Neural progenitor cell (in vitro differentiated cells): ENCODE measurements at regions not wholly inside any gene's neighbourhood (a gene's known extent, or its start where the extent isn't known, plus 50 kb on each side); places are given as distances from the start of the nearest gene placed in this dataset.
"Not testable (repeated sequence)": the region's sequence is repeated elsewhere in the genome, so short reads cannot be mapped to it uniquely, and the experiment has no call there.

Experiments used
- DNase-seq: peaks from one replicate; pipeline ENCODE4 v3.0.0-alpha.2; 2016; ENCODE audit warnings: low spot score
- H2AFZ ChIP-seq: fragments of 200-600 bp; sonication (generic); replicated peaks from 2 replicates; pipeline ENCODE4 v1.6.1; 2016; ENCODE audit warnings: antibody characterized with exemption
- H3F3A ChIP-seq: fragments of 200-600 bp; sonication (generic); 2 replicates; pipeline ENCODE4 v1.6.1; 2016; ENCODE audit warnings: antibody characterized with exemption, low read depth
- H3K27ac ChIP-seq: fragments of 200-600 bp; sonication (generic); 2 replicates; pipeline ENCODE4 v1.5.1; 2016; ENCODE audit warnings: mild to moderate bottlenecking
- H3K27me3 ChIP-seq: fragments of 200-600 bp; sonication (generic); 2 replicates; pipeline ENCODE4 v1.6.1; 2016; ENCODE audit warnings: mild to moderate bottlenecking, moderate library complexity
- H3K36me3 ChIP-seq: fragments of 200-600 bp; sonication (generic); 2 replicates; pipeline ENCODE4 v1.5.1; 2016
- H3K4me1 ChIP-seq: fragments of 200-600 bp; sonication (generic); 2 replicates; pipeline ENCODE4 v1.6.1; 2016; ENCODE audit warnings: mixed run types
- H3K4me2 ChIP-seq: fragments of 200-600 bp; sonication (generic); 2 replicates; pipeline ENCODE4 v1.6.1; 2016
- H3K4me3 ChIP-seq: fragments of 200-600 bp; sonication (generic); 2 replicates; pipeline ENCODE4 v1.5.1; 2016
- H3K79me2 ChIP-seq: fragments of 200-600 bp; sonication (generic); 2 replicates; pipeline ENCODE4 v1.6.1; 2016; ENCODE audit warnings: low read depth
- H3K9ac ChIP-seq: fragments of 200-600 bp; sonication (generic); 2 replicates; pipeline ENCODE4 v1.6.1; 2016
- H3K9me3 ChIP-seq: fragments of 200-600 bp; sonication (generic); 2 replicates; pipeline ENCODE4 v1.5.1; 2016; ENCODE audit warnings: low read depth
- H4K20me1 ChIP-seq: fragments of 200-600 bp; sonication (generic); 2 replicates; pipeline ENCODE4 v1.6.1; 2016; ENCODE audit warnings: low read depth
- H3K27ac Mint-ChIP-seq: 3 replicates; pipeline ENCODE4 v1.8.0; 2021; ENCODE audit warnings: mixed read lengths
- H3K27me3 Mint-ChIP-seq: 2 replicates; pipeline ENCODE4 v1.8.0; 2022; ENCODE audit warnings: low read depth, mild to moderate bottlenecking, inconsistent platforms, moderate library complexity, mixed read lengths; ENCODE audit not compliant: insufficient read depth
- H3K36me3 Mint-ChIP-seq: 3 replicates; pipeline ENCODE4 v1.8.0; 2021; ENCODE audit warnings: mixed read lengths
- H3K4me1 Mint-ChIP-seq: 3 replicates; pipeline ENCODE4 v1.8.0; 2021; ENCODE audit warnings: mixed read lengths
- H3K4me3 Mint-ChIP-seq: 3 replicates; pipeline ENCODE4 v1.8.0; 2021; ENCODE audit warnings: mild to moderate bottlenecking, moderate library complexity, mixed read lengths
- H3K9me3 Mint-ChIP-seq: 3 replicates; pipeline ENCODE4 v1.8.0; 2020; ENCODE audit warnings: mixed read lengths
- CTCF ChIP-seq: fragments of 200-600 bp; sonication (generic); IDR thresholded peaks from 2 replicates; pipeline ENCODE4 v1.5.1; 2017; ENCODE audit warnings: antibody characterized with exemption, mild to moderate bottlenecking
- EZH2 ChIP-seq: fragments of 200-600 bp; sonication (generic); IDR thresholded peaks from 2 replicates; pipeline ENCODE4 v1.6.1; 2017; ENCODE audit warnings: antibody characterized with exemption, mild to moderate bottlenecking, moderate library complexity
- EZH2phosphoT487 ChIP-seq: fragments of 200-600 bp; sonication (generic); IDR thresholded peaks from 2 replicates; pipeline ENCODE4 v1.6.1; 2017; ENCODE audit warnings: antibody characterized with exemption

- H3K36me3 Mint-ChIP-seq: no peaks in the 10 kb centered on the region
- H3K9ac ChIP-seq: no peak overlapping the region
- no peak overlapping the region for H3K4me2 ChIP-seq
- H3K9me3 Mint-ChIP-seq: no peaks in the 10 kb centered on the region
- no peaks in the 10 kb centered on the region for H3K27me3 ChIP-seq
- H2AFZ ChIP-seq: no peak overlapping the region
- no peak overlapping the region for H3K27ac Mint-ChIP-seq
- peaks cover 2% of the 10 kb centered on the region for H3K27me3 Mint-ChIP-seq
- H3K27ac ChIP-seq: no peak overlapping the region
- no peaks in the 10 kb centered on the region for H3F3A ChIP-seq
- no peaks in the 10 kb centered on the region for H3K79me2 ChIP-seq
- peaks cover 6% of the 10 kb centered on the region for H3K4me1 Mint-ChIP-seq
- TF ChIP-seq CTCF (no peak), EZH2 (no peak), EZH2phosphoT487 (no peak)
- H3K4me3 Mint-ChIP-seq: no peak overlapping the region
- no peak overlapping the region for H3K4me3 ChIP-seq
- no peaks in the 10 kb centered on the region for H3K4me1 ChIP-seq
- H3K9me3 ChIP-seq: no peaks in the 10 kb centered on the region
- DNase-seq: no peak
- no peaks in the 10 kb centered on the region for H4K20me1 ChIP-seq
- no peaks in the 10 kb centered on the region for H3K36me3 ChIP-seq
Measured at GRCh38 chr21:35469498-35469897, 420.4 kb upstream of the RUNX1 start.

GRCh38 chr21:35468991-35469390 lies 419.9 kb upstream of the RUNX1 start:
- Histone ChIP-seq H3K27ac (no peak overlapping the region), H3F3A (no peaks in the 10 kb centered on the region), H3K4me1 (no peaks in the 10 kb centered on the region), H3K27me3 (no peaks in the 10 kb centered on the region), H4K20me1 (no peaks in the 10 kb centered on the region), H2AFZ (no peak overlapping the region), H3K9ac (no peak overlapping the region), H3K36me3 (no peaks in the 10 kb centered on the region), H3K4me2 (no peak overlapping the region), H3K4me3 (no peak overlapping the region), H3K9me3 (no peaks in the 10 kb centered on the region), H3K79me2 (no peaks in the 10 kb centered on the region)
- Mint-ChIP-seq H3K4me1 (peaks cover 6% of the 10 kb centered on the region), H3K27me3 (peaks cover 2% of the 10 kb centered on the region), H3K9me3 (no peaks in the 10 kb centered on the region), H3K36me3 (no peaks in the 10 kb centered on the region), H3K4me3 (no peak overlapping the region), H3K27ac (no peak overlapping the region)
- TF ChIP-seq EZH2phosphoT487 (no peak), EZH2 (no peak)
- DNase-seq: no peak

- peaks cover 2% of the 10 kb centered on the region for H3K27me3 Mint-ChIP-seq
- Histone ChIP-seq H3K4me3 (no peak overlapping the region), H3K27me3 (no peaks in the 10 kb centered on the region), H3K9ac (no peak overlapping the region), H3K4me2 (no peak overlapping the region), H2AFZ (no peak overlapping the region), H3K9me3 (no peaks in the 10 kb centered on the region), H4K20me1 (no peaks in the 10 kb centered on the region), H3F3A (no peaks in the 10 kb centered on the region), H3K27ac (no peak overlapping the region), H3K79me2 (no peaks in the 10 kb centered on the region), H3K36me3 (no peaks in the 10 kb centered on the region), H3K4me1 (no peaks in the 10 kb centered on the region)
- H3K4me1 Mint-ChIP-seq: peaks cover 6% of the 10 kb centered on the region
- TF ChIP-seq EZH2 (no peak), EZH2phosphoT487 (no peak), CTCF (no peak)
- no peaks in the 10 kb centered on the region for H3K36me3 Mint-ChIP-seq
- DNase-seq: no peak
- no peaks in the 10 kb centered on the region for H3K9me3 Mint-ChIP-seq
- H3K27ac Mint-ChIP-seq: no peak overlapping the region
- no peak overlapping the region for H3K4me3 Mint-ChIP-seq
Measured at GRCh38 chr21:35467566-35467965, 418.5 kb upstream of the RUNX1 start.

GRCh38 chr21:35466681-35467080 lies 417.6 kb upstream of the RUNX1 start:
- not testable (repeated sequence) for H3K27ac ChIP-seq, H3K9ac ChIP-seq, H3K4me1 Mint-ChIP-seq, H3K4me2 ChIP-seq, H2AFZ ChIP-seq, H3K27ac Mint-ChIP-seq, H3K4me3 Mint-ChIP-seq, H3K36me3 ChIP-seq, H3K9me3 Mint-ChIP-seq, H3K27me3 Mint-ChIP-seq, H3K9me3 ChIP-seq, H3K4me1 ChIP-seq, H3K36me3 Mint-ChIP-seq, H4K20me1 ChIP-seq, H3K79me2 ChIP-seq, H3F3A ChIP-seq, H3K27me3 ChIP-seq, DNase-seq, H3K4me3 ChIP-seq
